K562 (cell line): ENCODE measurements at regions not wholly inside any gene's neighbourhood (a gene's known extent, or its start where the extent isn't known, plus 50 kb on each side); places are given as distances from the start of the nearest gene placed in this dataset.
"Not testable (repeated sequence)": the region's sequence is repeated elsewhere in the genome, so short reads cannot be mapped to it uniquely, and the experiment has no call there.

Source experiments
- ATAC-seq: fragments of 200-7000 bp; cut with Tn5 transposase; 3 replicates; pipeline ENCODE4 v1.9.1; 2020; ENCODE audit warnings: moderate library complexity
- BruUV-seq: library from RNA; stranded (reverse); fragments of 400-500 nt; replicated peaks from 2 replicates; lab custom pipeline; 2021; lab: Mats Ljungman, UMichigan
- CTCF ChIA-PET: fragments of 300-600 bp; formaldehyde crosslinking; extraction: SDS; loops from one replicate; lab custom pipeline; 2021; ENCODE audit warnings: low intra/inter-chr PET ratio; lab: Yijun Ruan, JAX
- POLR2A ChIA-PET: fragments of 300-600, 350-650 bp; sonication (Branson Sonifier 250); formaldehyde crosslinking; extraction: SDS; loops from one replicate; lab custom pipeline; 2021; ENCODE audit warnings: antibody characterized with exemption, inconsistent platforms; lab: Yijun Ruan, JAX
- DNase-seq, 4 experiments: peaks; one replicate each; pipeline versions ENCODE4 v3.0.0 to v3.0.0-alpha.2; 2011 to 2018; ENCODE audit warnings: low spot score in 3 of 4, mixed read lengths in 3 of 4; ENCODE audit errors: extremely low read depth in 1 of 4
- FAIRE-seq: peaks from 2 replicates; lab custom pipeline; 2011; peaks lifted over from hg19 to GRCh38; lab: Jason Lieb, UNC
- H2AFZ ChIP-seq: 2 replicates; pipeline ENCODE4 v1.6.0; 2011; ENCODE audit warnings: low read depth, low read length, control low read depth, inconsistent platforms
- H3K27ac ChIP-seq: fragments of 200-600 bp; 3 replicates; pipeline ENCODE4 v1.8.0; 2011; ENCODE audit warnings: low read depth, mild to moderate bottlenecking, control low read depth, inconsistent platforms, low read length, moderate library complexity, mixed read lengths; ENCODE audit errors: extremely low read depth
- H3K27me3 ChIP-seq, 2 experiments: fragments of 300-600 bp in 1 of 2; 2 replicates in 1 of 2; 3 replicates in 1 of 2; pipeline versions ENCODE4 v1.6.0 to v1.8.0; 2011; ENCODE audit warnings: inconsistent platforms in 2 of 2, low read length in 2 of 2, mild to moderate bottlenecking in 1 of 2, mixed read lengths in 1 of 2, moderate library complexity in 1 of 2; ENCODE audit not compliant: control insufficient read depth in 2 of 2, insufficient read depth in 2 of 2
- H3K36me3 ChIP-seq: fragments of 300-600 bp; 3 replicates; pipeline ENCODE4 v1.8.0; 2011; ENCODE audit warnings: mild to moderate bottlenecking, low read length, inconsistent platforms; ENCODE audit not compliant: control insufficient read depth, insufficient read depth
- H3K4me1 ChIP-seq, 2 experiments: fragments of 200-600 bp in 1 of 2; replicated peaks in 1 of 2; 2 replicates in 1 of 2; 3 replicates in 1 of 2; pipeline versions ENCODE4 v1.5.1 to v1.8.0; 2011; ENCODE audit warnings: inconsistent platforms in 2 of 2, low read length in 2 of 2, mild to moderate bottlenecking in 1 of 2, mixed read lengths in 1 of 2, moderate library complexity in 1 of 2; ENCODE audit not compliant: control insufficient read depth in 2 of 2, insufficient read depth in 2 of 2
- H3K4me2 ChIP-seq: 2 replicates; pipeline ENCODE4 v1.6.1; 2011; ENCODE audit warnings: low read length, control low read depth, inconsistent platforms, mixed read lengths; ENCODE audit not compliant: insufficient read depth
- H3K4me3 ChIP-seq: fragments of 200-600 bp; sonication (generic), shearing (Covaris generic); 2 replicates; pipeline ENCODE4 v1.5.1; 2016; ENCODE audit warnings: control low read depth, inconsistent platforms
- H3K79me2 ChIP-seq: fragments of 200-600 bp; 3 replicates; pipeline ENCODE4 v1.8.0; 2011; ENCODE audit warnings: low read length, inconsistent platforms; ENCODE audit not compliant: control insufficient read depth, insufficient read depth
- H3K9ac ChIP-seq, 2 experiments: 2 replicates each; pipeline versions ENCODE4 v1.6.0 to v1.6.1; 2011; ENCODE audit warnings: low read depth in 2 of 2, low read length in 2 of 2, control low read depth in 1 of 2, inconsistent platforms in 1 of 2, mild to moderate bottlenecking in 1 of 2, mixed read lengths in 1 of 2; ENCODE audit not compliant: insufficient read depth in 1 of 2
- H3K9me1 ChIP-seq: one replicate; pipeline ENCODE4 v1.6.0; 2011; ENCODE audit warnings: inconsistent platforms, mild to moderate bottlenecking, low read length, moderate library complexity; ENCODE audit not compliant: control insufficient read depth, insufficient read depth
- H3K9me3 ChIP-seq: replicated peaks from 2 replicates; pipeline ENCODE4 v1.5.1; 2011; ENCODE audit warnings: low read depth, low read length, inconsistent platforms; ENCODE audit not compliant: control insufficient read depth, insufficient read depth
- H4K20me1 ChIP-seq: replicated peaks from 2 replicates; pipeline ENCODE4 v1.6.1; 2011; ENCODE audit warnings: low read length, inconsistent platforms, mixed read lengths; ENCODE audit not compliant: control insufficient read depth, insufficient read depth
- KDM2B ChIP-seq: fragments of 250-450 bp; sonication (Bioruptor Pico); IDR thresholded peaks from 2 replicates; pipeline ENCODE4 v1.8.0; 2021; ENCODE audit warnings: mild to moderate bottlenecking, moderate library complexity
- NCOA4 ChIP-seq: fragments of 450-650 bp; IDR thresholded peaks from 2 replicates; pipeline ENCODE4 v1.6.1; 2018; ENCODE audit warnings: mild to moderate bottlenecking; ENCODE audit not compliant: partially characterized antibody
- U2AF2 ChIP-seq: fragments of 200-400 bp; formaldehyde crosslinking; optimal IDR thresholded peaks from 2 replicates; pipeline ENCODE3; 2017; ENCODE audit warnings: low read depth, mild to moderate bottlenecking, low read length
- WGBS: fragments of 100-300 bp; shearing (Covaris generic); methylation state at CpG from one replicate; pipeline ENCODE4 v1.1.6; 2016; ENCODE audit warnings: low coverage, mixed read lengths; ENCODE audit not compliant: insufficient coverage; ENCODE audit errors: missing lambda C conversion rate; 5-methylcytosine and 5-hydroxymethylcytosine counted together
- in situ Hi-C: fragments of 300-500 bp; cut with MboI; formaldehyde crosslinking; loops from 4 replicates; pipeline ENCODE4 v1.15.0; 2018; ENCODE audit warnings: inconsistent platforms, mixed read lengths
- intact Hi-C: fragments of 100-400 bp; cut with micrococcal nuclease; formaldehyde crosslinking; loops from 2 replicates; pipeline ENCODE4 v1.14.2; 2022

DNA sequence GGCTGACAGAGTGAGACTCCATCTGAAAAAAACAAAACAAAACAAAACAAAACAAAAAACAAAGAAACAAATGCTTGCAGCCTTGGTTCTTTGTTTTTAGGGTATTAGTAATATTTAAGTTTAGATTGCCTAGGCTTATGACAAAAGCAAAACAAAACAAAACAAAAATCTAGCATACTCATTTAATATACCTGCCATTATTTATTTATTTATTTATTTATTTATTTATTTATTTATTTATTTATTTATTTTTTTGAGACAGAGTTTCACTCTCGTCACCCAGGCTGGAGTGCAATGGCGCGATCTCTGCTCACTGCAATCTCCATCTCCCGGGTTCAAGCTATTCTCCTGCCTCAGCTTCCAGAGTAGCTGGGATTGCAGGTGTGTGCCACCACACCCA lies 179.7 kb upstream of the COL3A1 start:
- H3K27me3 ChIP-seq, H3K36me3 ChIP-seq, H3K4me3 ChIP-seq, H3K9me3 ChIP-seq, DNase-seq, H3K4me2 ChIP-seq, intact Hi-C loops, H3K27ac ChIP-seq, CTCF ChIA-PET, H3K4me1 ChIP-seq, H3K9me1 ChIP-seq, H3K9ac ChIP-seq, ATAC-seq, POLR2A ChIA-PET, H2AFZ ChIP-seq, BruUV-seq, in situ Hi-C loops, FAIRE-seq, H3K79me2 ChIP-seq, H4K20me1 ChIP-seq: not testable (repeated sequence)
- WGBS, result 12% methylated on average over 4 of the region's 4 CpGs

DNA sequence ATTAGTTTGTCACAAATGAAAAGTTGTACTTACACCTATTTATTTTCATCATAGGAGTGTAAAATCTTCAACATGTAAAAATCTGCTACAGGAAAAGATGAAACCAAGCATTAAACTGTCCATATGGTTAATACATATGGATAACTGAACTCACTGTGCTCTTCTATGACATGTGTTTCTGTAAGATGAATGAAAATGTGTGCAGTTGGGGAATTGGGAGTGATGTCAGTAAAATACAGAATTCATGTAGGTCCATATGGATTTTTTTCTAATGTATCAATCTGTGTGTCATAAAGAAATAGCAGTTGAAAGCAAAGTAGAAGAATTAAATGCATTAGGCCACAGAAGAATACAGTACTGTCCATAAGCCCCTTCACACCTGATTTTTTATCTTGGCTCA lies 178.4 kb upstream of the COL3A1 start:
- POLR2A ChIA-PET, result no interaction called here
- H3K36me3 ChIP-seq, result no peaks in the 10 kb centered on the region
- no peaks in the 10 kb centered on the region for H3K79me2 ChIP-seq
- H3K27me3 ChIP-seq, result no peaks in the 10 kb centered on the region
- H3K4me3 ChIP-seq, result no peak overlapping the region
- TF ChIP-seq NCOA4 (no peak), KDM2B (no peak), U2AF2 (no peak)
- no peaks in the 10 kb centered on the region for H3K9me1 ChIP-seq
- FAIRE-seq (no peak), ATAC-seq (no peak), DNase-seq (no peak)
- no TSS peak for BruUV-seq
- intact Hi-C loops (no loop called here), in situ Hi-C loops (no loop called here)
- CTCF ChIA-PET, result no interaction called here
- H3K4me2 ChIP-seq, result no peak overlapping the region
- no peak overlapping the region for H3K27ac ChIP-seq
- no peaks in the 10 kb centered on the region for H3K4me1 ChIP-seq
- H3K9ac ChIP-seq, result no peak overlapping the region
- no peaks in the 10 kb centered on the region for H4K20me1 ChIP-seq
- no peaks in the 10 kb centered on the region for H3K9me3 ChIP-seq
- no peak overlapping the region for H2AFZ ChIP-seq
